Upper lobe of left lung (tissue), 6 donors: ENCODE measurements at regions not wholly inside any gene's neighbourhood (a gene's known extent, or its start where the extent isn't known, plus 50 kb on each side); places are given as distances from the start of the nearest gene placed in this dataset.
A peak's percentile ranks its signal among the peaks of the same experiment; 100 is the strongest.

Experiments
- ATAC-seq, 2 donors: fragments of 200-7000 bp; cut with Tn5 transposase; one replicate each; pipeline ENCODE4 v1.9.1; 2022; ENCODE audit warnings: mild to moderate bottlenecking in 2 of 2, moderate library complexity in 2 of 2; ENCODE audit not compliant: low FRiP score in 2 of 2
- DNase-seq, 2 donors: peaks; one replicate each; pipeline ENCODE4 v3.0.0-alpha.2; 2019 to 2020
- H3K27ac ChIP-seq, 4 donors: fragments of 200-600 bp; sonication (generic); one replicate each; pipeline ENCODE4 v1.5.1; 2016 to 2019
- H3K27me3 ChIP-seq, 4 donors: fragments of 200-600 bp; sonication (generic); one replicate each; pipeline ENCODE4 v1.5.1; 2017 to 2019
- H3K36me3 ChIP-seq, 4 donors: fragments of 200-600 bp; sonication (generic); one replicate each; pipeline ENCODE4 v1.5.1; 2016 to 2019
- H3K4me1 ChIP-seq, 4 donors: fragments of 200-600 bp; sonication (generic); one replicate each; pipeline ENCODE4 v1.5.1; 2018 to 2019
- H3K4me3 ChIP-seq, 4 donors: fragments of 200-600 bp; sonication (generic); one replicate each; pipeline ENCODE4 v1.5.1; 2017 to 2019; ENCODE audit warnings: mild to moderate bottlenecking in 2 of 4, moderate library complexity in 1 of 4
- H3K9me3 ChIP-seq, 4 donors: fragments of 200-600 bp; sonication (generic); one replicate each; pipeline ENCODE4 v1.5.1; 2018 to 2019
- EP300 ChIP-seq, 4 donors: sonication (generic); formaldehyde crosslinking; IDR thresholded peaks; one replicate each; pipeline ENCODE4 v1.5.1; 2017; ENCODE audit warnings: antibody characterized with exemption in 4 of 4, control low read depth in 2 of 4
- POLR2A ChIP-seq, 4 donors: fragments of 450-650 bp; IDR thresholded peaks; one replicate each; pipeline ENCODE4 v1.5.1; 2016 to 2017; ENCODE audit warnings: antibody characterized with exemption in 4 of 4, mild to moderate bottlenecking in 2 of 4
- POLR2AphosphoS5 ChIP-seq, 2 donors: sonication (generic); formaldehyde crosslinking; IDR thresholded peaks; one replicate each; pipeline ENCODE4 v1.5.1; 2017; ENCODE audit warnings: antibody characterized with exemption in 2 of 2
- WGBS, 2 donors: methylation state at CpG; one replicate each; pipeline ENCODE4 v1.1.5; 2017 to 2018; 5-methylcytosine and 5-hydroxymethylcytosine counted together
- TF ChIP-seq, protein P1 (sequence below), 6 experiments: fragments of 450-650 bp in 4 of 6; fragments of 200-600 bp in 2 of 6; sonication (generic) in 2 of 6; IDR thresholded peaks; one replicate each; pipeline ENCODE4 v1.5.1; 2016 to 2019; ENCODE audit warnings: antibody characterized with exemption in 6 of 6
- donor health status: DM: no; HTN: no; CAD: no; lungs with moderate emphysema.
- donor health status: DM: no; HTN: yes; CAD: no; lungs with severe emphysema.

DNA sequence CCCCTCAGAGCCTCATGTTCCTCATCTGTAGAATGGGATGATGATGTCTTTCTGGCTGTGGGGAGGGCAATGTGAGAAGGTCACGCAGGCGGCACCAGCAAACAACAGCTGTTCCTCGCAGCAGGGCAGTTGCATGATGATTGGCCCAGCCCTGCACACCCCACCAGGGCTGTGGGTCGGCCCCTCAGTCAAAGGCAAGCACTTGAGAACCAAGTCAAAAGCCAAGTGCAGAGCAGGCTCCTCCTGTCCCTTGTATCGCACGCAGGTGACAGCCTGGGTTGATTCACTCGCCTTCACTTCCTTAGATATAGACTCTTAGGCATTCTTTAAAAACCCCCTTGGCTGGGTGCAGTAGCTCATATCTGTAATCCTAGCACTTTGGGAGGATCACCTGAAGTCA lies 191.9 kb upstream of the C1orf174 start:
- no peaks in the 10 kb centered on the region for H3K36me3 ChIP-seq
- WGBS, 2 donors = 86 to 87% methylated on average over 5 to 7 of the region's 7 CpGs
- H3K27me3 ChIP-seq = no peaks in the 10 kb centered on the region
- no peak for TF ChIP-seq POLR2A (IDR thresholded peaks at IDR 0.05)
- TF ChIP-seq POLR2AphosphoS5 (IDR thresholded peaks at IDR 0.05) = no peak
- no peak for TF ChIP-seq EP300 (IDR thresholded peaks at IDR 0.05)
- TF ChIP-seq, protein P1, sequence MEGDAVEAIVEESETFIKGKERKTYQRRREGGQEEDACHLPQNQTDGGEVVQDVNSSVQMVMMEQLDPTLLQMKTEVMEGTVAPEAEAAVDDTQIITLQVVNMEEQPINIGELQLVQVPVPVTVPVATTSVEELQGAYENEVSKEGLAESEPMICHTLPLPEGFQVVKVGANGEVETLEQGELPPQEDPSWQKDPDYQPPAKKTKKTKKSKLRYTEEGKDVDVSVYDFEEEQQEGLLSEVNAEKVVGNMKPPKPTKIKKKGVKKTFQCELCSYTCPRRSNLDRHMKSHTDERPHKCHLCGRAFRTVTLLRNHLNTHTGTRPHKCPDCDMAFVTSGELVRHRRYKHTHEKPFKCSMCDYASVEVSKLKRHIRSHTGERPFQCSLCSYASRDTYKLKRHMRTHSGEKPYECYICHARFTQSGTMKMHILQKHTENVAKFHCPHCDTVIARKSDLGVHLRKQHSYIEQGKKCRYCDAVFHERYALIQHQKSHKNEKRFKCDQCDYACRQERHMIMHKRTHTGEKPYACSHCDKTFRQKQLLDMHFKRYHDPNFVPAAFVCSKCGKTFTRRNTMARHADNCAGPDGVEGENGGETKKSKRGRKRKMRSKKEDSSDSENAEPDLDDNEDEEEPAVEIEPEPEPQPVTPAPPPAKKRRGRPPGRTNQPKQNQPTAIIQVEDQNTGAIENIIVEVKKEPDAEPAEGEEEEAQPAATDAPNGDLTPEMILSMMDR (IDR thresholded peaks at IDR 0.05) = no peak
- no peak overlapping the region for H3K4me3 ChIP-seq
- no peak for ATAC-seq
- peaks cover 0 to 19% (median 8%) of the 10 kb centered on the region in 4 donors for H3K9me3 ChIP-seq
- DNase-seq = peak in 1 of 2 donors; percentile 30
- no peak overlapping the region for H3K27ac ChIP-seq
- H3K4me1 ChIP-seq = no peaks in the 10 kb centered on the region

- DNase-seq (peak in 1 of 2 donors; percentile 30), ATAC-seq (no peak)
- no peaks in the 10 kb centered on the region for H3K4me1 ChIP-seq
- H3K9me3 ChIP-seq = peaks cover 0 to 19% (median 8%) of the 10 kb centered on the region in 4 donors
- H3K27me3 ChIP-seq = no peaks in the 10 kb centered on the region
- TF ChIP-seq POLR2AphosphoS5 (IDR thresholded peaks at IDR 0.05) = no peak
- TF ChIP-seq, protein P1 (IDR thresholded peaks at IDR 0.05) = no peak
- TF ChIP-seq POLR2A (IDR thresholded peaks at IDR 0.05) = no peak
- no peak for TF ChIP-seq EP300 (IDR thresholded peaks at IDR 0.05)
- H3K27ac ChIP-seq = no peak overlapping the region
- H3K4me3 ChIP-seq = no peak overlapping the region
- WGBS, 2 donors = 85 to 91% methylated on average over 7 of the region's 7 CpGs
- H3K36me3 ChIP-seq = no peaks in the 10 kb centered on the region
Measured at GRCh38 chr1:4093856-4094565, 193.9 kb upstream of the C1orf174 start.

- no peaks in the 10 kb centered on the region for H3K27me3 ChIP-seq
- ATAC-seq = no peak
- H3K4me3 ChIP-seq = no peak overlapping the region
- H3K9me3 ChIP-seq = peaks cover 0 to 19% (median 8%) of the 10 kb centered on the region in 4 donors
- DNase-seq = no peak
- no peak overlapping the region for H3K27ac ChIP-seq
- H3K36me3 ChIP-seq = no peaks in the 10 kb centered on the region
- no peaks in the 10 kb centered on the region for H3K4me1 ChIP-seq
- TF ChIP-seq, protein P1 (IDR thresholded peaks at IDR 0.05) = no peak
- no peak for TF ChIP-seq EP300 (IDR thresholded peaks at IDR 0.05)
- no peak for TF ChIP-seq POLR2AphosphoS5 (IDR thresholded peaks at IDR 0.05)
- TF ChIP-seq POLR2A (IDR thresholded peaks at IDR 0.05) = no peak
- 73 to 90% methylated on average over 5 of the region's 5 CpGs for WGBS, 2 donors
Measured at GRCh38 chr1:4095433-4095971, 195.4 kb upstream of the C1orf174 start.

DNA sequence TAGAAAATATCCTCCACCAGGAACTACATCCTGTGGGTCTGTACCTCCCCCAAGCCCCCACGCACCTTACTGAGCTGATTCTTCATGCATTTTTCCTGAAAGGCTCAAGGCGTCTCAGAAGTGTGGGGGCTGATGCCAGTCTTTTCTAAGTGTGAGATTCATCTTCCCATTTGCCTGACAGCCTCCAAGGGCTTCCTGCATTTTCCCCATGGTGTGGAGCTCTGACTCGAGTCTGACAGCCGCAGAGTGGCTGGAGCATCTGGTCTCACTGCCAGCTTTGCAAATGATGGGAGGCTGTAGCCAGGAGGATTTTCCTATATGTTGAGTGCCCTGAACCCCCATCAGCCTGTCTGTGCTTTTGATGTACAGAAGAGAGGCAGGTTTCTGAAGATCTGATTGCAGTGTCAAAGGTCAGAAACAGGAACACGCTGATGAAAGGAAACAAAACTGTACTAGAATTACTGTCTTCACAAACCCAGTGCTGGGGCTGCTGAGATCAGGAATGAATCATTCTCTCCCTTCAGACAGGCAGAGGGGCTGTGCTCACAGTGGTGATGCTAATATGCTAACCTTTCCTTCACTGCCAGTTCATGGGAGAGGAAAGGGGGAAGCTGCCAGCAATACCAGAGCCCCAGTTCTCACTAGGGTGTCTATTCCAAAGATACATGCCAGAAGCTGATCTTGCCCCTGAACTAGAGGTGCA lies 201.5 kb upstream of the C1orf174 start:
- H3K36me3 ChIP-seq = no peaks in the 10 kb centered on the region
- no peaks in the 10 kb centered on the region for H3K9me3 ChIP-seq
- DNase-seq = no peak
- H3K4me1 ChIP-seq = no peaks in the 10 kb centered on the region
- no peak overlapping the region for H3K27ac ChIP-seq
- no peak overlapping the region for H3K4me3 ChIP-seq
- ATAC-seq = no peak
- no peaks in the 10 kb centered on the region for H3K27me3 ChIP-seq
- TF ChIP-seq POLR2A (IDR thresholded peaks at IDR 0.05) (no peak), POLR2AphosphoS5 (IDR thresholded peaks at IDR 0.05) (no peak), EP300 (IDR thresholded peaks at IDR 0.05) (no peak)
- TF ChIP-seq, protein P1 (IDR thresholded peaks at IDR 0.05) = no peak
- 21 to 27% methylated on average over 5 of the region's 5 CpGs for WGBS, 2 donors
